Activated naive CD4-positive, alpha-beta T cell treated with anti-CD3 and anti-CD28 coated beads, Interleukin-2, amount 10 ng/mL, durations not matched to agents 7 days and 5 days (primary cell): ENCODE measurements at regions not wholly inside any gene's neighbourhood (a gene's known extent, or its start where the extent isn't known, plus 50 kb on each side); places are given as distances from the start of the nearest gene placed in this dataset.
"Not testable (repeated sequence)": the region's sequence is repeated elsewhere in the genome, so short reads cannot be mapped to it uniquely, and the experiment has no call there.

ENCODE experiments used
- CTCF ChIA-PET: fragments of 350-600 bp; sonication (Branson Sonifier 250); formaldehyde crosslinking; loops from one replicate; lab custom pipeline; 2021; ENCODE audit warnings: antibody characterized with exemption; lab: Charles Lee
- DNase-seq: peaks from one replicate; pipeline ENCODE4 v3.0.0-alpha.2; 2020
- H3K27ac Mint-ChIP-seq: one replicate; pipeline ENCODE4 v1.8.0; 2021; ENCODE audit warnings: mild to moderate bottlenecking, moderate library complexity, mixed read lengths
- H3K27me3 Mint-ChIP-seq: one replicate; pipeline ENCODE4 v1.8.0; 2021; ENCODE audit warnings: mild to moderate bottlenecking, mixed read lengths
- H3K36me3 Mint-ChIP-seq: one replicate; pipeline ENCODE4 v1.8.0; 2021; ENCODE audit warnings: mixed read lengths
- H3K4me1 Mint-ChIP-seq: one replicate; pipeline ENCODE4 v1.8.0; 2021; ENCODE audit warnings: mixed read lengths
- H3K4me3 Mint-ChIP-seq: one replicate; pipeline ENCODE4 v1.8.0; 2021; ENCODE audit warnings: mild to moderate bottlenecking, moderate library complexity, mixed read lengths
- H3K9me3 Mint-ChIP-seq: one replicate; pipeline ENCODE4 v1.8.0; 2021; ENCODE audit warnings: mixed read lengths

DNA sequence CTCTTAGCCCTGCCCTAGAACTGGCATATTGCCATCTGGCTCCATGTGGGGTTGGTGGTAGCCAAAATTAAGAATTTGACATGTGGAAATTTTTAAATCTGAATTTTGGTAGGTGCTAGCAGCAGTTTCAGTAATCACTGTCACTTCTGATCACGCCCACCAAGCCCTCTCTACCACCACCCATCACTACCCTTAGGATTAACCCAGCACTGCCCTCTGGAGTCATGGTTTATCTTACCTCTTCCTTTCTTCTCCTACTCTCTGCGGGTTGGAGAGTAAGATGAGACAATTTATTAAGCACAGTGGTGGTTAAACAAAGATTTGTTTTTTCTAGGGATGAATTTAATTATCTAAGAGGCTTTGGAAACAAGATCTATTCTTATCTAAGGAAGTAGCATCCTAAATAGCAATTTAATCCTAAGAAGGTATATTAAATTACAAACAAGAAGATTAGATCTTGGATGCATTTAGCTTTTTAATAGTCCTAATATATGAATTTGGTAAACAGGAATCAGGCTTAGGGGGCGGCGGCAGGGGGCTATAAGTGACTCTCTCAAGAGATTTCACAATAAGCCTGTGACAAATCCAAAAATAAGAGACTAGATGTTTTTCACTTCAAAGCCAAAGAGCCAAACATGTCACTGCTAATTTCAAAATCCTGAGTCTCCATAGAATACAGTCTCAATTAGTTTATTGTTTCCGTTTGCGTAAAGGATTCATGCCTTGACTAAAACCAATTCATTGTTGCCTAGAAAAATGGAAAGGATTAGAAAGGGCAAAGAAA, 498.4 kb upstream of the UBE2E2 start:
- CTCF ChIA-PET = no interaction called here
- no peak for DNase-seq
- H3K36me3 Mint-ChIP-seq = no peaks in the 10 kb centered on the region
- H3K4me3 Mint-ChIP-seq = no peak overlapping the region
- peaks cover 4% of the 10 kb centered on the region for H3K9me3 Mint-ChIP-seq
- H3K27ac Mint-ChIP-seq = no peak overlapping the region
- no peaks in the 10 kb centered on the region for H3K27me3 Mint-ChIP-seq
- H3K4me1 Mint-ChIP-seq = no peaks in the 10 kb centered on the region

DNA sequence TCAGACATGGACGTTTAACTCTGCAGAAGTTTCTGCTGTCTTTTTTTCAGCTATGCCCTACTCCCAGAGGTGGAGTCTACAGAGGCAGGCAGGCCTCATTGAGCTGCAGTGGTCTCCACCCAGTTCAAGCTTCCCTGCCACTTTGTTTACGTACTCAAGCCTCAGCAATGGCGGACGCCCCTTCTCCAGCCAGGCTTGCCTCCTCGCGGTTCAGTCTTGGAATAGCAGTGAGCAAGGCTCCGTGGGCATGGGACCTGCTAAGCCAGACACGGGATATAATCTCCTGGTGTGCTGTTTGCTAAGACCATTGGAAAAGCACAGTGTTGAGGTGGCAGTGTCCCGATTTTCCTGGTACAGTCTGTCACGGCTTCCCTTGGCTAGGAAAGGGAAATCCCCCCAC, 496.2 kb upstream of the UBE2E2 start:
- H3K9me3 Mint-ChIP-seq, CTCF ChIA-PET, H3K4me3 Mint-ChIP-seq, H3K36me3 Mint-ChIP-seq, H3K27me3 Mint-ChIP-seq, H3K27ac Mint-ChIP-seq, H3K4me1 Mint-ChIP-seq, DNase-seq: not testable (repeated sequence)

DNA sequence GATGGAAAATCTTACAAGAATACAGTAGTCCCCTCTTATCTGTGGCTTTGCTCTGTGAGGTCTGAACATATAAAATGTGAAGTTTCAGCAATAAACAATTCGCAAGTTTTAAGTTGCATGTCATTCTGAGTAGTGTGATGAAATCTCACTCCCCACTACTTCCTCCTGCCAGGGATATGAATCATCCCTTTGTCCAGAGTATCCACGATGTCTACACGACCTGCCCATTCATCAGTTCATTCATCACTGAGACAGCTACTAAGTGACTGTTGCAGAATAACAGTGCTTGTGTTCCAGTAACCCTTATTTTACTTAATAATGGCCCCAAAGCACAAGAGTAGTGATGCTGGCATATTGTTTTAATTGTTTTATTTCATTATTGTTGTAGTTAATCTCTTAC, 489.2 kb upstream of the UBE2E2 start:
- no peaks in the 10 kb centered on the region for H3K27me3 Mint-ChIP-seq
- no peaks in the 10 kb centered on the region for H3K4me1 Mint-ChIP-seq
- CTCF ChIA-PET = no interaction called here
- no peaks in the 10 kb centered on the region for H3K36me3 Mint-ChIP-seq
- H3K27ac Mint-ChIP-seq = no peak overlapping the region
- DNase-seq = no peak
- H3K9me3 Mint-ChIP-seq = peaks cover 11% of the 10 kb centered on the region
- no peak overlapping the region for H3K4me3 Mint-ChIP-seq

DNA sequence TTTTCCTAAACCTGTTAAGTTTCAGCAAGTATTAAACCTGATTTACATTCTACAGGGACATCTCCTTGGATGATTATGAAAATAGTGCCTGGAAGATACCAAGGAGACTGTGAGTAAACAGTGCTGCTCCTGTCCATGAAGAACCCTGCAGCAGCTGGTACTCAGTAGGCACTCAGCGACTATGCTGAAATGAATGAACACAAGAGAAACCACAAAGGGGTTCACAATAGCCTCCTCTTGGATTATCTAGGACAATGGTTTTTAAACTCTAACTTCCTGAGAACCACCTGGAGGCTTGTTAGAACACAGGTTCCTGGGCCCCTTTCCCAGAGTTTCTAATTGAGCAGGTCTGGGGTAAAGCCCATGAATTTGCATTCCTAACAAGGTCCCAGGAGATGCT, 488.4 kb upstream of the UBE2E2 start:
- H3K36me3 Mint-ChIP-seq = no peaks in the 10 kb centered on the region
- peaks cover 11% of the 10 kb centered on the region for H3K9me3 Mint-ChIP-seq
- CTCF ChIA-PET = no interaction called here
- H3K4me3 Mint-ChIP-seq = no peak overlapping the region
- no peaks in the 10 kb centered on the region for H3K4me1 Mint-ChIP-seq
- no peak overlapping the region for H3K27ac Mint-ChIP-seq
- no peaks in the 10 kb centered on the region for H3K27me3 Mint-ChIP-seq
- no peak for DNase-seq

DNA sequence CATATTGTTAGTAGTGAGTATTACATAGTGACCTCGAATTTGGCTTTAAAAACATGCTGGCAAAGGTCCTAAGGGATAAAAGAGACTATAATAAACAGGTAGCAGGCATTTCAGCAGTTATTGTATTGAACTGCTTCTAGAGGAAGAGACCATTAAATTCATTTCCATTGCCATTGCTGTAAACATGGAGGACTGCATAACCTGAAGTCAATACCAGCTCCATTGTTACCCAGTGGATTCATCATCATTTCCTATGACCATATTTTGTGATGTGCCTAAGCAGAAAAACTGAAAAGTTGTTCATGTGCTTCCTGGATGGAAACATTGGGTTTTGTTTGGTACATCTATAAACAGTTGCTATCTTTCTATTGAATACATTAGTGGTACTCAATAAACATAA, 482.5 kb upstream of the UBE2E2 start:
- H3K4me3 Mint-ChIP-seq = no peak overlapping the region
- H3K4me1 Mint-ChIP-seq = no peaks in the 10 kb centered on the region
- H3K27me3 Mint-ChIP-seq = no peaks in the 10 kb centered on the region
- no peak for DNase-seq
- H3K27ac Mint-ChIP-seq = no peak overlapping the region
- H3K9me3 Mint-ChIP-seq = no peaks in the 10 kb centered on the region
- CTCF ChIA-PET = no interaction called here
- no peaks in the 10 kb centered on the region for H3K36me3 Mint-ChIP-seq

DNA sequence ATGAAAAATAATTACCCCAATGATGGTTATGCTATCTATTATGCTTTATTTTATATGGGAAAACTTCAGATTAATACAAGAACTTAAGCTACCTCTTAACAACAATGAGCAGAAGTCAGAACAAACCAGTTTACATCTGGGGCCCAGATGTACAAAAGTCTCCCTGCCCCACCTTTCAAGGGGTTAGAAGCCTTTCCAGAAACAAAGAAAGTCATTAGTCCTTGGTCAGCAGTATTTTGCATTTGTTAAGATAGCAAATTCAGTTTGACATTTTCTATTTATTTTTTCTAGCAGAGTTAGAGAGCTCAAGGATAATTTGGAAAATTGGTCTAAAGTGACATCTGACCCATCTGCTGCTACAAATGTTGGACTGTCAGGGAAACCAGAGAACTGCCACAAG, 478.7 kb upstream of the UBE2E2 start:
- H3K27me3 Mint-ChIP-seq = no peaks in the 10 kb centered on the region
- no peak overlapping the region for H3K27ac Mint-ChIP-seq
- H3K4me1 Mint-ChIP-seq = no peaks in the 10 kb centered on the region
- DNase-seq = no peak
- H3K9me3 Mint-ChIP-seq = no peaks in the 10 kb centered on the region
- CTCF ChIA-PET = no interaction called here
- no peaks in the 10 kb centered on the region for H3K36me3 Mint-ChIP-seq
- no peak overlapping the region for H3K4me3 Mint-ChIP-seq

DNA sequence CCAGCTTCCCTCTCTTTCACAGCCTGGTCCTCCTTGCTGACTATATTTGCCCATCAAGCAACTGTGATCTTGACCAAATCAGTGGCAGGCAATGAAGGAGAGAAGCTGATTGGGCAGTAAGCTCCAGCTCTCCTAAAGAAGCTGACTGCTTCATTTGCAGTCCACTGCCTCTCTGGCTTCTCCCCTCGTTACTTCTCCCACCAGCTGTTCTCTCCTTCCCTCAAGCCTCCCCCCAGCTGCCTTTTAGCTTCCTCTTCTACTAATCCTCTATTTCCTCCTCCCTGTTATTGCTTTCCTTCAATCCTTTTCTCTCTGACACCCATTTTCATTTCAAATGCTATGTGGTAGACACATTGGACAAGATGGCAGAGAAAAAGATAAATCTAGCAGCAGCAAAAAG, 474.7 kb upstream of the UBE2E2 start:
- DNase-seq = no peak
- H3K4me3 Mint-ChIP-seq = no peak overlapping the region
- no peaks in the 10 kb centered on the region for H3K4me1 Mint-ChIP-seq
- CTCF ChIA-PET = no interaction called here
- H3K36me3 Mint-ChIP-seq = no peaks in the 10 kb centered on the region
- no peaks in the 10 kb centered on the region for H3K9me3 Mint-ChIP-seq
- H3K27ac Mint-ChIP-seq = no peak overlapping the region
- H3K27me3 Mint-ChIP-seq = no peaks in the 10 kb centered on the region

DNA sequence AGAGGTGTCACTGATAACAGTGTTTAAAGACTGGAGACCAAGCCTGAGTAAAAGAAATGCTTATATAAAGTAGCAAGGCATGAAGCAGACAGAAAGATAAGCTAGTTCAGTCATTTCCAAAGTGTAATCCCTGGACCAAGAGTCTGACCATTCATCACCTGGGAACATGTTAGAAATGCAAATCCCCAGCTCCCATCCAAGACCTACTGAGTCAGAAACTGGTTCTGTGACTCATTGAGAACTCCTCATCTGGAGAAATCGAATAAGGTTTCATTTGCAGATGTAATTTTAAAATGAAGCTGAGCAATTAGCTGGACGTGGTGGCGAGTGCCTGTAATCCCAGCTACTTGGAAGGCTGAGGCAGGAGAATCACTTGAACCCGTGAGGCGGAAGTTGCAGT, 473.9 kb upstream of the UBE2E2 start:
- H3K36me3 Mint-ChIP-seq = no peaks in the 10 kb centered on the region
- H3K4me1 Mint-ChIP-seq = no peaks in the 10 kb centered on the region
- H3K27ac Mint-ChIP-seq = no peak overlapping the region
- no peaks in the 10 kb centered on the region for H3K27me3 Mint-ChIP-seq
- H3K4me3 Mint-ChIP-seq = no peak overlapping the region
- DNase-seq = no peak
- no peaks in the 10 kb centered on the region for H3K9me3 Mint-ChIP-seq
- CTCF ChIA-PET = no interaction called here

DNA sequence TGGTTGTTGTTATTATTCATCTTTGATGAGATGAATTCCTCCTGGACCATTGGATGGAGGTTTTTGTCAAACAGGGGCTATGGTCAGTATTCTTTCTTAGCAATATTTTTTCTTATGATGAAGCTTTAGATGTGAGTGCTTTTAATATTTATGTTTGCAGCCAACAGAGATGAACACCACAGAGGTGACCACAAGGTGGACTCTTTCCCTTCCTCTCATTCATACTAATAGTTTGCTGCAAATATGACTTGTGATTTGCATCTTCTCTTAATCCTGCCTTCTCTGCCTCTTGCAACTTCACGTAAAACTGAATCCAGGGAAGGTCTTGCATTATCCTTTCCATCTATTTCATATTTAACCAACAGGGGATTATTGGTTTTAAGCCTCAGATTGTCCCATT, 473.1 kb upstream of the UBE2E2 start:
- H3K36me3 Mint-ChIP-seq = no peaks in the 10 kb centered on the region

DNA sequence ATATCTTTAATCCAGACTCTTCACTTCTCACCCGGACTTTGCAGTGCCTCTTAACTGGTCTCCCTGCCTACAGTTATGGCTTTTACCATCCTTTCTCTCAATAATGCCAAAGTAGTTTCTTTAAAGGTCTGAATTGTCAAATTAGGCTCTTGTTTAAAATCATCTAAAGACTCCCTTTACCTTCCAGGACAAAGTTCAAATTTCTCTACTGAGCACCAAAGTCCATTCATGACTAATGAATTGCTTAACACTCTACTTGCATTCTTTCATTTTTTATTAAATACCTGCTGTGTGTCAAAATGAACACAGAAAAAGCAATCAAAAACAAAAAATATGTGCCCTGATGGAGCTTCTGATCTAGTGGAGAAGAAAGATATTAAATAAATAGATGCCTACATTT, 472.4 kb upstream of the UBE2E2 start:
- Mint-ChIP-seq H3K4me3 (no peak overlapping the region), H3K9me3 (no peaks in the 10 kb centered on the region), H3K36me3 (no peaks in the 10 kb centered on the region), H3K27ac (no peak overlapping the region), H3K4me1 (no peaks in the 10 kb centered on the region), H3K27me3 (no peaks in the 10 kb centered on the region)
- DNase-seq = no peak
- CTCF ChIA-PET = no interaction called here

More for the DNA sequence above, 473.1 kb upstream of the UBE2E2 start:
- H3K27me3 Mint-ChIP-seq = no peaks in the 10 kb centered on the region
- DNase-seq = no peak
- no peak overlapping the region for H3K4me3 Mint-ChIP-seq
- no peaks in the 10 kb centered on the region for H3K4me1 Mint-ChIP-seq
- no peaks in the 10 kb centered on the region for H3K9me3 Mint-ChIP-seq
- H3K27ac Mint-ChIP-seq = no peak overlapping the region
- CTCF ChIA-PET = no interaction called here

DNA sequence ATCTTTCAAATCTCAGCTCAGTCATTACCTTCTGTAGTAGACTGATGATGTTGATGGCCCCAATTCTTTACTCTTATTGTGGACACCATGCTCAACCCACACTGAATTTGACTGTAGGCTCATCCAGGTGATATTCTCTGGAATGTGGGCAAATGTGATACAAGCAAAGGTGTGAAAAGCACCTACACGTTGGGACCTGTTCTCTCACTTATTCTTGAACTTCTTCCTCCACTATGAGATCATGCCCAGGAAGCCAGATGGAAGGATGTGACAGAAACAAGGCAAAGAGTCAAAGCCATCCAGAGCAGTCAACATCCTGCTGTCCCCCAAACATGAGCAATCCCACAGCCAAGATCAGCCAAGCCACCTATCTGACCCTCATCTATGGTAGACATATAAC, 471.2 kb upstream of the UBE2E2 start:
- no peak for DNase-seq
- H3K27me3 Mint-ChIP-seq = no peaks in the 10 kb centered on the region

DNA sequence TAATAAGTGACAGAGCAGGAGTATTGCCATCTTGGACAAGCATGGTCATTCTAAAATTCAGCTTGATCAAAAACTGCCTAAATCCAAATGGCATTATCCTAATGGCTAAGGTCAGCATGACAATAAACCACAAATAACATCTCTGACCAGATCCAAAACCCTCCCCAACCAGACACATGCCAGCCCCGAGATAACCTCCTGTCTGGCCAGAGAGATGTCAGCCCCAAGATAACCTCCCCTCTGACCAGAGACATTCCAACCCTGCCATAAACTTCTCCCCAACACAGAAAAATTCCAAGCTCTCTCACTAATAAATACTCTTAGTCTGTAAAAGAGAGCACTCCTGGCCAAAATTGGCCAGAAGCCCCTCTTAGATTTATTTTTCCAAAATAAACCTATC, 470.5 kb upstream of the UBE2E2 start:
- Mint-ChIP-seq H3K27me3 (no peaks in the 10 kb centered on the region), H3K4me1 (no peaks in the 10 kb centered on the region), H3K36me3 (no peaks in the 10 kb centered on the region), H3K9me3 (no peaks in the 10 kb centered on the region), H3K27ac (no peak overlapping the region), H3K4me3 (no peak overlapping the region)
- no peak for DNase-seq
- CTCF ChIA-PET = no interaction called here

More for the DNA sequence above, 471.2 kb upstream of the UBE2E2 start:
- CTCF ChIA-PET = no interaction called here
- Mint-ChIP-seq H3K36me3 (no peaks in the 10 kb centered on the region), H3K4me3 (no peak overlapping the region), H3K4me1 (no peaks in the 10 kb centered on the region), H3K27ac (no peak overlapping the region), H3K9me3 (no peaks in the 10 kb centered on the region)

DNA sequence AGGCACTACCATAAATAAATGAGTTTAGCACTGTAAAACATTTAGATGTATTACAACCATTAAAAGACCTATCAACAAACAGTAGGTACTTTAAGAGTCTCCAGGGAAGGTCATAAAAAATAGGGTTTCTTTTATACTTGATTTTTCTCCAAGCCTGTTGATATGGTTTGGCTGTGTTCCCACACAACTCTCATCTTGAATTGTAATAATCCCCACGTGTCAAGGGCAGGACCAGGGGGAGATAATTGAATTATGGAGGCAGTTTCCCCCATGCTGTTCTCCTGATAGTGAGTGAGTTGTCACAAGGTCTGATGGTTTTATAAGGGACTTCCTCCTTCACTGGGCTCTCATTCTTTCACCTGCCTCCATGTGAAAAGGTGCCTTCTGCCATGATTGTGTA, 468.9 kb upstream of the UBE2E2 start:
- CTCF ChIA-PET = no interaction called here
- H3K27ac Mint-ChIP-seq = no peak overlapping the region
- no peak overlapping the region for H3K4me3 Mint-ChIP-seq
- no peaks in the 10 kb centered on the region for H3K27me3 Mint-ChIP-seq
- no peaks in the 10 kb centered on the region for H3K4me1 Mint-ChIP-seq
- no peak for DNase-seq
- no peaks in the 10 kb centered on the region for H3K36me3 Mint-ChIP-seq
- H3K9me3 Mint-ChIP-seq = no peaks in the 10 kb centered on the region

DNA sequence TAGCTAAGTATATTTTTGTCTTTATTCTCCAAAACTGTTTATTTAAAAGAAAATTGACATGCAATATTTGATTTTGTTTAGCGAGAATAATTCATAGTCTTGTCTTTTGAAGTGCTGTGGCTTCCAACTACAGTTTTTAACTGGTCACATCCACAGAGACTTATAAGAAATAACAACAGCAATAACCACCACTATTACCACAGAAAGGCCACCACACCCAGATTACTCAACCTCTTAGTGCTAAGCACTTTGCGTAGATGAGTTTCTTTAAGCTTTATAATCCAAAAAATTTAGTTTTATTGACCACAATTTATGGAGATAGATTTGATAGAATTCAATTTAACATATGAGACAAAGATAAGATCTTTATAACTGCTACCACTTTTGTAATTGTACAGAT, 468.4 kb upstream of the UBE2E2 start:
- no peaks in the 10 kb centered on the region for H3K27me3 Mint-ChIP-seq
- H3K27ac Mint-ChIP-seq = no peak overlapping the region
- DNase-seq = no peak
- no peak overlapping the region for H3K4me3 Mint-ChIP-seq
- H3K36me3 Mint-ChIP-seq = no peaks in the 10 kb centered on the region
- CTCF ChIA-PET = no interaction called here
- H3K4me1 Mint-ChIP-seq = no peaks in the 10 kb centered on the region
- no peaks in the 10 kb centered on the region for H3K9me3 Mint-ChIP-seq

DNA sequence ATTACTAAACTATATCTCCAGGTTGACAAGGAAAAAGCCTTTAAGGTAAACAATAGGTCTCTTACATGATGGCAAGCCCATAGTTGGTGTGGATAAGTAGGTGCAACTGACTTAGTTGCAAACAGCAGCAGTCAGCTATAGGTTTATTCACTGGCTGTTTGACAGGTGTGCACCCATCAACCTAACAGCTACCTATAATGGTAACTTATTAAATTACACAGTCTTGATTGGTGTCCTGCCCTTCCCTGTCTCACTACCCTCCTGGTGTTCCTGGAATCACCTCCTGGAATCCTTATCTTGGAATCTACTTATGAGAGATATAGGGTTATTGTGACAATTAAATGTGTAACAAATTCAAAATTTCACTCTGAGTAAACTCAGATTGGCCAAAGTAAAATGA, 467.8 kb upstream of the UBE2E2 start:
- Mint-ChIP-seq H3K4me1 (no peaks in the 10 kb centered on the region), H3K36me3 (no peaks in the 10 kb centered on the region), H3K27ac (no peak overlapping the region), H3K4me3 (no peak overlapping the region), H3K27me3 (no peaks in the 10 kb centered on the region), H3K9me3 (no peaks in the 10 kb centered on the region)
- CTCF ChIA-PET = no interaction called here
- DNase-seq = no peak

DNA sequence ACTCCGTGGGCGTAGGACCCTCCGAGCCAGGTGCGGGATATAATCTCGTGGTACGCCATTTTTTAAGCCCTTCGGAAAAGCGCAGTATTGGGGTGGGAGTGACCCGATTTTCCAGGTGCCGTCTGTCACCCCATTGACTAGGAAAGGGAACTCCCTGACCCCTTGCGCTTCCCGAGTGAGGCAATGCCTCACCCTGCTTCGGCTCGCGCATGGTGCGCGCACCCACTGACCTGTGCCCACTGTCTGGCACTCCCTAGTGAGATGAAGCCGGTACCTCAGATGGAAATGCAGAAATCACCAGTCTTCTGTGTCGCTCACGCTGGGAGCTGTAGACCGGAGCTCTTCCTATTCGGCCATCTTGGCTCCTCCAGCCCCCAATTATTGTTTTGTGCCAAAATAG, 459.7 kb upstream of the UBE2E2 start:
- H3K27ac Mint-ChIP-seq, H3K9me3 Mint-ChIP-seq, H3K4me3 Mint-ChIP-seq, H3K27me3 Mint-ChIP-seq, H3K36me3 Mint-ChIP-seq, H3K4me1 Mint-ChIP-seq, CTCF ChIA-PET, DNase-seq: not testable (repeated sequence)
